ENCODE measurements at regions not wholly inside any gene's neighbourhood (a gene's known extent, or its start where the extent isn't known, plus 50 kb on each side); places are given as distances from the start of the nearest gene placed in this dataset.
"Not testable (repeated sequence)": the region's sequence is repeated elsewhere in the genome, so short reads cannot be mapped to it uniquely, and the experiment has no call there.

DNA sequence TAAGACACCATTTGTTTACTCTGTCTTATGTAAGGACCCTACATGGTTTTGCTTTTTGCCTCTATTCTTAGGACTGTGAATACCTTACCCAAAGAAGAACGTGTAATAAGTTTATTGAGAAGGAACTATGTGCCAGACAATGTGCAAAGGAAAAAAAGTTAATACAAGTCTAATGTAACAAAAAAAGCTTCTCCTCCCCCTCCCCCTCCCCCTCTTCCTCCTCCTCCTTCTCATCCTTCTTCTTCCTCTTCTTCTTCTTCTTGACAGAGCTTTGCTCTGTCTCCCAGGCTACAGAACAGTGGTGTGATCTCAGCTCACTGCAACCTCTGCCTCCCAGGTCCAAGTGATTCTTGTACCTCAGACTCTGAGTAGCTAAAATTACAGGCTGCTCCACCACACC is 50.9 kb upstream of the MITF start:
- no peak for DNase-seq (ENCODE audit: extremely low spot score)
- POLR2A ChIA-PET = no interaction called here
- TF ChIP-seq TARDBP (IDR thresholded peaks at IDR 0.05) (no peak), CTBP1 (IDR thresholded peaks at IDR 0.05; ENCODE audit: borderline replicate concordance) (no peak)
- CTCF ChIA-PET = interaction anchor here (1.4 kb wide), 1 partner anchor 104 kb away, joined by 4 read pairs; no protein-coding TSS in a partner anchor

DNA sequence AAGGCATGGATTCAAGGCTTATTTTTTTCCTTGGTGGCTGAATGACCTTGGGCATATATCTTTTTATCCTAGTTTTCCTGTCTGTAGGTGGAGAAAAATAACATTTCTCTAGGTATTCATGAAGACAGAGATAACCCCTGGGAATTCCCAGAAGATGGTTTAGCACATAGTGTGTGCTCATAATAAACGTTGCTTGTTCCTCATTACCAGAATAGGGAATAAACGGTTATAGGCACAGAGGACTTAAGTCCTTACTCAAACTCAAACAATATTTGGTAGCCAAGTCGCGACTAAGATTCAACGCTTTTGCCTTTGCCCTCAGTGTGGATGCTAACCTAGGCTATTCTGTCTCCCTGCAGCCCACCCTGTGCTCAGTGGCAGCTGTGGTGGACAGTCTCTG is 51.6 kb upstream of the MITF start:
- TF ChIP-seq FOXK2 (IDR thresholded peaks at IDR 0.05) = no peak
- TF ChIP-seq FOXA1 (IDR thresholded peaks at IDR 0.05) = no peak
- no peak for TF ChIP-seq TARDBP (IDR thresholded peaks at IDR 0.05)
- TF ChIP-seq LEF1 (IDR thresholded peaks at IDR 0.05; ENCODE audit: borderline replicate concordance) = no peak
- DNase-seq (ENCODE audit: extremely low spot score) = no peak
- ChIA-PET POLR2A (no interaction called here), CTCF (interaction anchor here (1.1 to 1.4 kb wide), 2 partner anchors 104 to 168 kb away, joined by 4 to 5 read pairs; no protein-coding TSS in a partner anchor)

DNA sequence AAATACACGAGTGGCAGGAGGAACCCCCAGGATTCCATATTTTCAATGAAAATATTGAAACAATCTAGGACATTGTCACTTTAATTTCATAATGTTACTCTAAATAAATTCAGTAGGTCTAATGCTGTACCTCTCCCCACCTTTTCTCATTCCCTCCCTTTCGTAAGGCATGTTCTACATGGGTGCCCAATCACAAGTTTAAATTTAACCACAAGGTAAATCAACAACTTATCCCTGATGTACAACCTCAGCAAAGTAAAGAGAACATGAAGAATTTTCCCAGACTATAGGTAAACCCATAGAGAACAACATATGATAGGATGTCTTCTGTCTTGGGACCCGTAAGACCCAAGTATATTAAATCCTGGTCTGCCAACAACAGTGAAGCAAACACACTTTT is 53.2 kb upstream of the MITF start:
- CTCF ChIA-PET = no interaction called here
- POLR2A ChIA-PET = no interaction called here
- no peak for DNase-seq (ENCODE audit: extremely low spot score)
- TF ChIP-seq, protein P1, sequence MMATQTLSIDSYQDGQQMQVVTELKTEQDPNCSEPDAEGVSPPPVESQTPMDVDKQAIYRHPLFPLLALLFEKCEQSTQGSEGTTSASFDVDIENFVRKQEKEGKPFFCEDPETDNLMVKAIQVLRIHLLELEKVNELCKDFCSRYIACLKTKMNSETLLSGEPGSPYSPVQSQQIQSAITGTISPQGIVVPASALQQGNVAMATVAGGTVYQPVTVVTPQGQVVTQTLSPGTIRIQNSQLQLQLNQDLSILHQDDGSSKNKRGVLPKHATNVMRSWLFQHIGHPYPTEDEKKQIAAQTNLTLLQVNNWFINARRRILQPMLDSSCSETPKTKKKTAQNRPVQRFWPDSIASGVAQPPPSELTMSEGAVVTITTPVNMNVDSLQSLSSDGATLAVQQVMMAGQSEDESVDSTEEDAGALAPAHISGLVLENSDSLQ (IDR thresholded peaks at IDR 0.05) = no peak
- no peak for TF ChIP-seq BHLHE40 (IDR thresholded peaks at IDR 0.05; ENCODE audit: borderline replicate concordance)

DNA sequence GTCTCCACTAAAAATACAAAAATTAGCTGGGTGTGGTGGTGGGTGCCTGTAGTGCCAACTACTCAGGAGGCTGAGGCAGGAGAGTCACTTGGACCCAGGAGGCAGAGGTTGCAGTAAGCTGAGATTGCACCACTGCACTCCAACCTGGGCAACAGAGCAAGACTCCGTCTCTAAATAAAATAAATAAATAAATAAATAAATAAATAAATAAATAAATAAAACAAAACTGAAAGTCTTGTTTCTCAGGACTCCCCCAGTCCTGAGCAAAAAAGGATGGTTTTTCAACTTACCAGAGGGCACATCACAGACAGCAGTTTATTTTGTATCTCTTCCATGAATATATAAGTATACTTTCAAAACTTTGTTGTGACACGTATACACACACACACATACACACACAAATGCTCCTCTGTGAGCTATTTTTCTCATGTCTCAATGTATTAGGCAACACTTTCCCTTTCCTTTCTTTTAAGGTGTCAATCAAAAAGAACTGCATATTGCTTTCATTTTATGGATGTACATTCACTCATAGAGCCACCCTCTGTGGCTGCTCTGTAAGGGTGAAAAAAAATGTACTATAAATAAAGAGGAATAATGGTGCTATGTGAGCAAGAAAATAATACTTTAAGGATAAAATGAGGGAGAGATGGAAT is 54.8 kb upstream of the MITF start:
- ChIA-PET POLR2A (no interaction called here), CTCF (no interaction called here)
- TF ChIP-seq FOXM1 (IDR thresholded peaks at IDR 0.05; ENCODE audit: borderline replicate concordance) = no peak
- TF ChIP-seq SP1 (IDR thresholded peaks at IDR 0.05) = no peak
- no peak for TF ChIP-seq BHLHE40 (IDR thresholded peaks at IDR 0.05; ENCODE audit: borderline replicate concordance)
- TF ChIP-seq, protein P1 (IDR thresholded peaks at IDR 0.05) = peak; percentile 71
- DNase-seq (ENCODE audit: extremely low spot score) = no peak

DNA sequence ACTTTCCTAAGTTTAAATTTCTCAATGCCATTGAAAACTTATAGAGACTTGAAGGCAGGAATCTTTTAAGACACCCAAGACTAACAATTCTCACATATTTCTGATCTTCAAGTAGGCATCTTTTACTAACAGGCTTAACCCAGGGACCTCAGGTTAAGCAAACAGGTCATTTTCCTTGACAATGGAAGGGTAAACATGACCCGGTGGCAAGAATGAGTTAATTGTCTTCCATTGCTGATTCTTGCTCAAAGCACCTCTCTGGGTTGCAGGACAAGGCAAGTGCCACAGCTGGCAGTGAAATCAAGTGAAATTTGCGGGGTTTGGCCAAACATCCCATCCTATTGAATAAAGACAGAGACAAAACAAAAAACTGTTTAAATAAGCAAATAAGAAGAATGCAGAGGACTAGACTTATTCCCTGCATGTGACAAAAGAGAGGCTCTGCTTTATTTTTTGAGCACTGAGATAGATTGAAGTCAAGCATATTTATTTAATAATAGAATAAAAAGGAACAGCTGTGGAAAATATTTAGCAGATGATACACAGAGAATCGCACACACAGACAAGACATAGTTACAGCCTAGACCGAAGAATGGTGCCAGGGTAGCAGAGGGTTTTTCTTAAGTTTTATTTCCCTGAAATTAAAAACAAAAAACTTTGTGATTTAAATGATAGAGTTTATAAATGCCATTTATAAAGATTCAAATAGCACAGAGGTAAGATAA is 56.0 kb upstream of the MITF start:
- no peak for TF ChIP-seq ZNF384 (IDR thresholded peaks at IDR 0.05)
- TF ChIP-seq SP1 (IDR thresholded peaks at IDR 0.05) = no peak
- ChIA-PET CTCF (no interaction called here), POLR2A (no interaction called here)
- DNase-seq (ENCODE audit: extremely low spot score) = no peak

DNA sequence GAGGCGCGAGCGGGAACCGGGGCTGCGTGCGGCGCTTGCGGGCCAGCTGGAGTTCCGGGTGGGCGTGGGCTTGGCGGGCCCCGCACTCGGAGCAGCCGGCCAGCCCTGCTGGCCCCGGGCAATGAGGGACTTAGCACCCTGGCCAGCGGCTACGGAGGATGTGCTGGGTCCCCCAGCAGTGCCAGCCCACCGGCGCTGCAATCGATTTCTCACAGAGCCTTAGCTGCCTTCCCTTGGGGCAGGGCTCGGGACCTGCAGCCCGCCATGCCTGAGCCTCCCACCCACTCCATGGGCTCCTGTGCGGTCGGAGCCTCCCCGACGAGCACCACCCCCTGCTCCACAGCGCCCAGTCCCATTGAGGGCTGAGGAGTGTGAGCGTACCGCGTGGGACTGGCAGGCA is 61.8 kb upstream of the MITF start:
- POLR2A ChIA-PET; CTCF ChIA-PET; DNase-seq (ENCODE audit: extremely low spot score): not testable (repeated sequence)

DNA sequence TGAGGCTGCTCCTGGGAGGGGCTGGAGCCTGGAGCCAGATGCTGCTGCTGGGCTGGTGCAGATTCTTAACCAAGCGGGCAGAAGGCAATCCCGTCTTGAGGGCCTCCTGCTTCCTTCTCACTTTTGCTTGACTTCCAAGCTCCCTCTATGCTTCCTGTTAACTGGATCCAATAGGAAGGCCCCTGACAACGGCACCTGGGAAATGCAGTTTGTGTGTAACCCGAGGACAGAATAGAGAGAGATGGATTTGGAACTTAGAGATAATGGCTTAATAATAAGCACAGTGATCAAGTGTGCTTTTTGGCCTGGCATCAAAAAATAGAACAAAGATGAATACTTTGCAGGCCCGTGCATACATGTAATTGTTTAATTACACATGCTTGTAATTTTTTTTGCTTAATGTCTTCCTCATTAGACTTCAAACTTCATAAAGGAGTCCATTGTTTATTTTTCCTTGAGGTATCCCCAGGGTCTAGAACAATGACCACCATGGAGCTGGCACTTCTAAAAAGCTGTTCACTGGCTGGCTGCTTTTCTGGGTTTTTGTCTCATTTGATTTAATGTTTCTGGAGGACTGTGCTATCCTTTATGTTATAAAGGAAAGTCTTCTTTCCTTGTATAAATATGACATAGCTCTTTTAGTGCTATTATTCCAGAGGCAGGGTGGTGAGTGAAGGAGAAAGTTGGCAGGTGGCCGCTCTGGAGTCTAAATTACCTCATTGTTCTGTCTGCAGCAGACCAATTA is 63.3 kb upstream of the MITF start:
- CTCF ChIA-PET = no interaction called here
- POLR2A ChIA-PET = no interaction called here
- no peak for TF ChIP-seq SUZ12 (IDR thresholded peaks at IDR 0.05)
- no peak for TF ChIP-seq CTBP1 (IDR thresholded peaks at IDR 0.05; ENCODE audit: borderline replicate concordance)
- TF ChIP-seq ELF4 (IDR thresholded peaks at IDR 0.05) = no peak
- no peak for TF ChIP-seq LEF1 (IDR thresholded peaks at IDR 0.05; ENCODE audit: borderline replicate concordance)
- TF ChIP-seq BHLHE40 (IDR thresholded peaks at IDR 0.05; ENCODE audit: borderline replicate concordance) = no peak
- TF ChIP-seq FOXA1 (IDR thresholded peaks at IDR 0.05) = no peak
- no peak for TF ChIP-seq FOXM1 (IDR thresholded peaks at IDR 0.05; ENCODE audit: borderline replicate concordance)
- TF ChIP-seq L3MBTL2 (conservative IDR thresholded peaks at IDR 0.05) = no peak
- TF ChIP-seq ARNT (IDR thresholded peaks at IDR 0.05) = no peak
- TF ChIP-seq TARDBP (IDR thresholded peaks at IDR 0.05) = no peak
- no peak for TF ChIP-seq NFRKB (IDR thresholded peaks at IDR 0.05)
- TF ChIP-seq SP1 (IDR thresholded peaks at IDR 0.05) = no peak
- no peak for TF ChIP-seq FOXK2 (IDR thresholded peaks at IDR 0.05)
- no peak for TF ChIP-seq HDGF (IDR thresholded peaks at IDR 0.05; ENCODE audit: borderline replicate concordance)
- TF ChIP-seq, protein P1 (IDR thresholded peaks at IDR 0.05) = no peak
- TF ChIP-seq ZNF384 (IDR thresholded peaks at IDR 0.05) = no peak
- DNase-seq (ENCODE audit: extremely low spot score) = no peak
